Nucleus accumbens (tissue), 56 donors: ENCODE measurements at regions not wholly inside any gene's neighbourhood (a gene's known extent, or its start where the extent isn't known, plus 50 kb on each side); places are given as distances from the start of the nearest gene placed in this dataset.
A peak's percentile ranks its signal among the peaks of the same experiment; 100 is the strongest.
"Not testable (repeated sequence)": the region's sequence is repeated elsewhere in the genome, so short reads cannot be mapped to it uniquely, and the experiment has no call there.

Source experiments
- DNase-seq, 56 donors: peaks; one replicate each; lab custom pipeline; 2025; lab: John Stamatoyannopoulos, UW

DNA sequence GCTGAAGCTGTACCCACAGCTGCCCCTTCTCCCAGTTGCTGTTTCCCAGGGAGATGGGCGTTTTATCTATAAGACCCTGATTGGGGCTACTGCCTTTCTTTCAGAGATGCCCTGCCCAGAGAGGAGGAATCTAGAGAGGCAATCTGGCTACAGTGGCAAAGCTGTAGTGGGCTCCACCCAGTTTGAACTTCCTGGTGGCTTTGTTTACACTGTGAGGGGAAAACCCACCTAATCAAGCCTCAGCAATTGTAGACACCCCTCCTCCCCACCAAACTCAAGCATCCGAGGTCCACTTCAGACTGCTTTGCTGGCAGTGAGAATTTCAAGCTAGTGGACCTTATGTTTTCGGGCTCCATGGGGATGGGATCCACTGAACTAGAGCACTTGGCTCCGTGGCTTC lies 240.4 kb upstream of the AFF2 start:
- DNase-seq, result no peak

DNA sequence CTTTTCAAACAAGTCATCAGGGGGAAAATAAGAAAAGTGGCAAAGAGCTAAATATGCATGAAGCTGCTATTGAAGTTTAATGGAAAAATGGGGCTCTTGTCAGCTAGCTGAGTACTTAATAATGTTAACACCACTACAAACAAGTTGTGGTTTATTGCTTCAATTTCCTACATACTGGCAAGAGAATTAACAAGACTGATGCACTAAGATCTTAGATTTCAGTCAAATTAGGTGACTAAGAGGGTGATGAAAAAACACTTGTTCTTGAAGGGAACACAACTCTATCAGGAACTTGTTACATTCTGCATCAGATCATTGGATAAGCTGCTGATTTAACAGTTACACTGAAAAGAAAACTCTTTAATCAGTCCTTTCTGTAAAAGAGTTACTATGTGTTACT lies 234.6 kb upstream of the AFF2 start:
- no peak for DNase-seq

GRCh38 chrX:148268673-148269072 lies 231.7 kb upstream of the AFF2 start:
- no peak for DNase-seq

- no peak for DNase-seq
Measured at GRCh38 chrX:148269513-148269912, 230.9 kb upstream of the AFF2 start.

- no peak for DNase-seq
Measured at GRCh38 chrX:148270499-148270898, 229.9 kb upstream of the AFF2 start.

GRCh38 chrX:148271263-148271662 lies 229.2 kb upstream of the AFF2 start:
- no peak for DNase-seq

DNA sequence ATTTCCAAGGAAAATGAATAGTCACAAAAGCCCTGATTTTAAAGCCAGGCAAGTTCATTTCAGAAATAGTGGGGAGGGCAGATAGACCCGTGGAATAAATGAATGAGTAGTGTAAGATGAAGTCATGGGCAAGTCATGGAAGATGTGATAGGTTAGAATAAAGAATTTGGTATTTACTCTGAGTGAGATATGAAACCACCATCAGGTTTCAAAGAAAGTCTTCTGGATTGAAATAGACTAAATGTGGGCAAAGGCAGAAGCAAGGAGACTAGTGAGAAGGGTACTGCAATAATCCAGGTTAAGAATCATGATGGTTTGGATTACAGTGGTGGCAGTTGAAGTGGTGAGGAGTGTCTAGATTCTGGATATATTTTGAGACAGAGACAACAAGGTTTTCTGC lies 218.5 kb upstream of the AFF2 start:
- DNase-seq, result no peak

DNA sequence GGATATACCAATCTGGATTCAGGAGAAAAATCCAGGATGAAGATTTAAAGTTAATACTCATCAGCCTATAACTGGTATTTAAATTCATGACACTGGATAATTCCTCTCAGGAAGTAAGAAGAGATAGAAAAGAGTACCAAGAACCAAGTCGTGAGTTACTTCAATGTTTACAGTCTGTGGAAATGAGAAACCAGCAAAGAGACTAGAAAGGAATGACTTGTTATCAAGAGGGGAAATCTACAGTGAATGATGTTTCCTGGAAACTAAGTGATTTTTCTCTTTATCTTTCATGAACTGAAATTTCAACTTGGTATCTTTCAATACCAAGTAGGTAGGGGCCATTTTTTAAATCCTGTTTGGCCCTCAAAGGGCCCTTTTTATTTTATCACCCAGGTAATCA lies 217.9 kb upstream of the AFF2 start:
- DNase-seq, result no peak

- DNase-seq, result no peak
Measured at GRCh38 chrX:148284056-148284455, 216.4 kb upstream of the AFF2 start.

DNA sequence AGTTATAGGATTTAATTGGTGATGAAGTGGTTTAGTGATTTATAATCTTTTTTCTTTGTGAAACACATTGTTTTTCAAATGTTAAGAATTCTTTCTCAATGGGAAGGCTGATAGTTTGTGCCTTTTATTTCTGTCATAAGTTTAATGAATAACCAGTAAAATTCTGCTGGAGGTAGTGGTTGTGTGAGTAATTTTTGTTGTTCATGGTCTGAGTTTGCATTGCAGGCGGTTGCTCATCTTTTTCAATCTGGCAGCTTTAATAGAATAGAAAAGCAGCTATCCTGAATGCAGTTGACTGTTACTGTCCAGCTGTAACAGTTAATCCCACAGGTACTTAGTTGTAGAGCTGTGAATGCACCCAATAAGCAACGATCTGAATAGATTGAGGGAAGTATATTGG lies 215.6 kb upstream of the AFF2 start:
- no peak for DNase-seq

- DNase-seq, result no peak
Measured at GRCh38 chrX:148288451-148288850, 212.0 kb upstream of the AFF2 start.

DNA sequence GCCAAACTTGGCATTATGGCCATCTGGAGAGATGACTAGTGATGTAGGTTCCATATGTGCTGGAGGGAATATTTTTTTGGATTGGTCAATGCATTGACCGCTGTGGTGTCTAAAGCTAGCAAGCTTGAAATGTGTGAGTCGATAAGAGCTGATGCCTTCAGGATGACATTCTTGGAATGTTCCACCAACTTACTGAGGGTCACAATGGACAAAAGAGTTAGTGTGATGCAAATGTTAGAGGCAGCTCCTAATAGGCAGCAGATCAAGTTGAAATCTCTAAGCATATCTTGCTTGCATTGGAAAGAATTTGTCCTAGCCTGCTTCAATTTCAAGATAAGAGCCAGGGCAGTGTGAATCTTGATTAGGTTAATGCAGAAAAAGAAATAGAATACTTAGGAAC lies 210.4 kb upstream of the AFF2 start:
- DNase-seq, result no peak

GRCh38 chrX:148290931-148291330 lies 209.5 kb upstream of the AFF2 start:
- DNase-seq, result no peak

DNA sequence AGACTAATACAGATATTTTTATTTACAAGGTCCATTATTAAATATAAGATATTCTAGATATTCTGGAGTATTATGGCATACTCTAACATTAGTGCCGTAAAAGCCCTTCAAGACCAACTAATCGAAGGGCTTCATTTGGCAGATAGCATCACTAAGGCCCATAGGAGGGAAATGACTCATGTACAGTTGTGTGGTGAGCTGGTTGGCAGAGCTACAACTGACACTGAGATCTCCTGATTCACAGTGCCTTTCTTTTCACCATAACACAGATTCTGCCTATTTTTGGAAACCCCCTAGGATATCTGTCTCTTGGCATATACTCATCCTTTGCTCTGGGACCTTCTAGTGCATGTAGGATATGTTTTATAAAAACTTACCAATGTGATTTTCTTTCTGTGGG lies 201.7 kb upstream of the AFF2 start:
- no peak for DNase-seq

DNA sequence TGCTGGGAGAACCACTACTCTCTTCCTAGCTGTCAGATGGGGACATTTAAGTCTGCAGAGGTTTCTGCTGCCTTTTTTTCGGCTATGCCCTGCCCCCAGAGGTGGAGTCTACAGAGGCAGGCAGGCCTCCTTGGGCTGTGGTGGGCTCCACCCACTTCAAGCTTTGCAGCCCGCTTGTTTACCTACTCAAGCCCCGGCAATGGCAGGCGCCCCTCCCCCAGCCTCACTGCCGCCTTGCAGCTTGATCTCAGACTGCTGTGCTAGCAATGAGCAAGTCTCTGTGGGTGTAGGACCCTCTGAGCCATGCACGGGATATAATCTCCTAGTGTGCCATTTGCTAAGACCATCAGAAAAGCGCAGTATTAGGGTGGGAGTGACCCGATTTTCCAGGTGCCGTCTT lies 195.2 kb upstream of the AFF2 start:
- not testable (repeated sequence) for DNase-seq

DNA sequence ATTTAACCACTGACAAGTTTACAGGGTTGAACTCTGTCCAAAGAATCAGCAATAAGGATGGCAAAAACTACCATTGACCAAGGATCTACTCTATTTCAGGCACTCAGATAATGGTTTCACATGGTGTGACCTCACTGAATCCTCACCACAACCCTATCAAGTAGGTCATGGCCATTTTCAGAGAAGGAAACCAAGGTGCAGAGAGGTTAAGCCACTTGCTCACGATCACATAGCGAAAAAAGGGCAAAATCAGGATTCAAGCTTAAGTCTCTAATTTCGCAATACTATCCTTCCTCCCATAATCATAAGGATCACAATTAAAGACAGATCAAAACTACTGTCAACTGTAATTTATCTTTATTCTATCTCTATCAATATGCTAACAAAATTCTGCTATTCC lies 191.0 kb upstream of the AFF2 start:
- DNase-seq, result no peak

DNA sequence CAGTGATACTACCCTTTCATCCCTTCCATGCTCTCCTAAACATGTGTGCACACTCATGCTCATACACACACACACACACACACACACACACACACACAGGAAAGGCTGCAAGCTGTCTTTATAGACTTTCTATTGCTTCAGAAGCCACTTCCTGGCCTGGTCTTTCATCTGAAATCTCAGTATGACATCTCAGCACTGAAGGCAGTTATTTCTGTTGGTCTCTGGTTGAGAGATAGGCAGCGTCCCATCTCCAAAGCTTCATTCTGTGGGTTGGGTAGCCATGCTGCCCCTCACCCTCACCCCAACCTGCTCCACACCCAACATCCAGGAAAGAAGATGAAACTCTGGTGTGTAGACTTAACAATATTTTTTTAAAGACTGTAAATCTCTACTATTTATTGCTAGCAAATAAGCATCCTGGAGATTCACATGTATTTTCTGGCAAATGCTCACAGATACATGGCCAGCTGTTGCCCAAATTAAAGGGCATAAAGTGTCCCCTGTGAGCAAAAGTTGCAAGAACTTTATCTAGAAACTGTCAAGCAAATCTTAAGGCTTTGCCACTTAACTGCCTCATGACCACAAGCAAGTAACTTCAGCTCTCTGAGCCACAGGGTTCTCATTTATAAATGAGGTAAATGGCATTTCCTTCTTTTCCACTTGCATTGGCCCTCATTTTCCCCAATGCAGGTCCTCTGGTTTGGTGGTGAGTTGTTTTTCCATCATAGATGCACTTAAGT lies 189.8 kb upstream of the AFF2 start:
- no peak for DNase-seq

DNA sequence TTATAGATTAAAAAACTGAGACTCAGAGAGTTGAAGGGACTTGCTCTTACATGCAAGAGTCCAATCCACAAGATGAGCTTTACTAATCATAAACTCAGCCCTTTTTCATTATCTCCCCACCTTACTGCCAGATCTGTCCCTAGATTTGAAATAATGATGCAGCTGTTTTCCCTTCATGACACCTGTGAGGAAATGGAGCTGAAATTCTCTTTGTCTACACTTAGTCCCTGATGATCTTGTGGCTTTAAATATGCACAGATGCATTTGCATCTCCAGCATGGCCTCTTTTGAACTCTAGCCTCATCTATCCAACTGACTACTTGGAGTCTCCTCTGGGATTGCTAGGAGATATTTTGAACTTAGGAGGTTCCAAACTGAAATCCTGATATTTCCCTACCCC lies 188.9 kb upstream of the AFF2 start:
- no peak for DNase-seq

- peak in 12 of 56 donors; percentile 0 to 37 (median 2) for DNase-seq
Measured at GRCh38 chrX:148314876-148315275, 185.5 kb upstream of the AFF2 start.

DNA sequence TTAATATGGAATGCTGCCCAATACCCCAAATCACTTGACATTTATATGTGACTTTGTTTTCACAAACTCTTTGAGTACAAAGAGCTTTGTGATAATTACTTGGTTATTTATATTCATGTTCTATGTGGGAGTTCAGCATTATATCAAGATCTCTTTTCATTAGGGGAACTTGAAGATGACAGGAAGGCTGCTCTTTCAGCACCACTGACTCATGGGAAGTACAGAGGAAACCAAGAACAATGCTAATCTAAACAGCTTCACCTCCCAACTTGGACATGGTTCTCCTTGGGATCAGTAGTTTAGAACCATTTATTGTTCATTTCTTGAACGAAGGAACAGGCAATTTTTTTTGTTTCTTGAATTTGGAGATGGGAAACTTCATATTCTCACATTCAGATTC lies 184.0 kb upstream of the AFF2 start:
- no peak for DNase-seq

- no peak for DNase-seq
Measured at GRCh38 chrX:148322906-148323305, 177.5 kb upstream of the AFF2 start.

DNA sequence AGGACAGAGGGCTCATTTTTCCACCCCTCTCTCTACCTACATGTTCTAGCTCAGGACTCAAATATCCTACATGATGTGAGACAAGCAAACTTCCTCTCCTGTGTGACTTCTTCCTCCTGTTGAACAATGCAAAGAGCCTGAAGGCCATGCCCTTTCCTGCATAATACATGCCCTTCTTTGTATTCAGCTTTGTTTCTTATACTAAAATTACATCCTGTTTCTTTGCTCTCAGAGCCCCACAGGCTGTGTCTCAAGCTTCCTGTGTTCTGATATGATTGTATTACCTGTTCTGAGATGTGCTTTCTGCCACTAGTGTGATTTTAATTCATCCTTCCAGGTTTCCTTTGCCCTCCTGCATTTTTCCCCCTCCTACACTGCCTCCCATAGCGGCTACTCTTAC lies 166.4 kb upstream of the AFF2 start:
- no peak for DNase-seq

DNA sequence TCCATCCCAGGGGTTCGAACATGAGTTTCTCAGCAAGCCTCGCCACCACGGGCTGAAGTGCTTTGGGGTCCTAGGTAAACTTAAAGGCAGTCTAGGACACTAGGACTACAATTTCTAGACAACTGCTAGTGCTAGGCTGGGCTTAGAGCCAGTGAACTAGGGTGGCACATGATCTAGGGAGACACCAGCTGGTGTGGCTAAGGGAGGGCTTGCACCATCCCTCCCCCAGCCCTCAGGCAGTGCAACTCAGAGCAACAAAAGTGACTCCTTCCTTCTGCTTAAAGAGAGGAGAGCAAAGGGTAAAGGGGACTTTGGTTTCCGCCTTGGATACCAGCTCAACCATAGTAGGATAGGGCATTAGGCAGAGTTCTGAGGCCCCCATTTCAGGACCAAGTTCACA lies 162.5 kb upstream of the AFF2 start:
- no peak for DNase-seq
